ENCODE measurements at regions not wholly inside any gene's neighbourhood (a gene's known extent, or its start where the extent isn't known, plus 50 kb on each side); places are given as distances from the start of the nearest gene placed in this dataset.
"Not testable (repeated sequence)": the region's sequence is repeated elsewhere in the genome, so short reads cannot be mapped to it uniquely, and the experiment has no call there.

- DNase-seq = no peak
Observed at GRCh38 chr3:135412475-135412874, 553.1 kb upstream of the PPP2R3A start.

- no peak for DNase-seq
Observed at GRCh38 chr3:135416182-135416581, 549.3 kb upstream of the PPP2R3A start.

GRCh38 chr3:135419155-135419554, 546.4 kb upstream of the PPP2R3A start:
- no peak for DNase-seq

- no peak for DNase-seq
Observed at GRCh38 chr3:135426508-135426907, 539.0 kb upstream of the PPP2R3A start.

GRCh38 chr3:135432402-135432801, 533.1 kb upstream of the PPP2R3A start:
- DNase-seq = no peak

GRCh38 chr3:135438889-135439597, 526.5 kb upstream of the PPP2R3A start:
- not testable (repeated sequence) for DNase-seq

GRCh38 chr3:135439632-135440031, 525.9 kb upstream of the PPP2R3A start:
- not testable (repeated sequence) for DNase-seq

- peak; percentile 13 for DNase-seq
Observed at GRCh38 chr3:135440233-135440632, 525.3 kb upstream of the PPP2R3A start.

- DNase-seq = no peak
Observed at GRCh38 chr3:135440746-135441145, 524.8 kb upstream of the PPP2R3A start.

- DNase-seq = no peak
Observed at GRCh38 chr3:135444058-135444457, 521.5 kb upstream of the PPP2R3A start.

GRCh38 chr3:135447483-135447882, 518.0 kb upstream of the PPP2R3A start:
- no peak for DNase-seq

GRCh38 chr3:135448520-135448919, 517.0 kb upstream of the PPP2R3A start:
- DNase-seq = no peak

GRCh38 chr3:135449046-135449445, 516.5 kb upstream of the PPP2R3A start:
- no peak for DNase-seq

GRCh38 chr3:135451037-135451785, 514.3 kb upstream of the PPP2R3A start:
- no peak for DNase-seq

- DNase-seq = no peak
Observed at GRCh38 chr3:135452881-135453280, 512.6 kb upstream of the PPP2R3A start.

GRCh38 chr3:135453326-135453725, 512.2 kb upstream of the PPP2R3A start:
- DNase-seq = no peak

GRCh38 chr3:135454890-135455289, 510.6 kb upstream of the PPP2R3A start:
- DNase-seq = no peak

- DNase-seq = peak; percentile 69
Observed at GRCh38 chr3:135456108-135456790, 509.3 kb upstream of the PPP2R3A start.

GRCh38 chr3:135458541-135459322, 506.8 kb upstream of the PPP2R3A start:
- no peak for DNase-seq

- DNase-seq = no peak
Observed at GRCh38 chr3:135460273-135460672, 505.3 kb upstream of the PPP2R3A start.

GRCh38 chr3:135471911-135472310, 493.6 kb upstream of the PPP2R3A start:
- no peak for DNase-seq

- no peak for DNase-seq
Observed at GRCh38 chr3:135473449-135473848, 492.1 kb upstream of the PPP2R3A start.

- DNase-seq = no peak
Observed at GRCh38 chr3:135487261-135487660, 478.3 kb upstream of the PPP2R3A start.
